Ectodermal cell (in vitro differentiated cells): ENCODE measurements at regions not wholly inside any gene's neighbourhood (a gene's known extent, or its start where the extent isn't known, plus 50 kb on each side); places are given as distances from the start of the nearest gene placed in this dataset.

Source experiments
- H3K27ac ChIP-seq: 2 replicates; pipeline ENCODE4 v1.7.0; 2013; ENCODE audit warnings: mild to moderate bottlenecking, low read depth, low read length; ENCODE audit not compliant: insufficient read depth, poor library complexity, severe bottlenecking
- H3K27me3 ChIP-seq: 2 replicates; pipeline ENCODE4 v1.7.0; 2013; ENCODE audit warnings: mild to moderate bottlenecking, low read length; ENCODE audit not compliant: insufficient read depth, control insufficient read depth, poor library complexity, severe bottlenecking
- H3K36me3 ChIP-seq: one replicate; pipeline ENCODE4 v1.7.0; 2013; ENCODE audit warnings: low read length; ENCODE audit not compliant: control insufficient read depth, insufficient read depth
- H3K4me1 ChIP-seq: one replicate; pipeline ENCODE4 v1.7.0; 2013; ENCODE audit warnings: low read length; ENCODE audit not compliant: control insufficient read depth, insufficient read depth
- H3K4me3 ChIP-seq: 2 replicates; pipeline ENCODE4 v1.7.0; 2013; ENCODE audit warnings: low read depth, low read length, control low read depth; ENCODE audit not compliant: insufficient read depth
- H3K9me3 ChIP-seq: 2 replicates; pipeline ENCODE4 v1.7.0; 2013; ENCODE audit warnings: mild to moderate bottlenecking, low read length, moderate library complexity; ENCODE audit not compliant: control insufficient read depth
- WGBS, 2 experiments: methylation state at CpG; one replicate each; pipeline ENCODE4 v1.1.7; 2013; ENCODE audit warnings: missing lambda C conversion rate in 2 of 2; 5-methylcytosine and 5-hydroxymethylcytosine counted together

- H3K9me3 ChIP-seq, result no peaks in the 10 kb centered on the region
- H3K36me3 ChIP-seq, result no peaks in the 10 kb centered on the region
- WGBS, 2 experiments, result 93 to 96% methylated on average over 4 of the region's 4 CpGs
These were observed 586.5 kb downstream of the EPHA4 start for GRCh38 chr2:220985561-220985960.

GRCh38 chr2:220987839-220988238, 584.3 kb downstream of the EPHA4 start:
- WGBS, 2 experiments, result 95% methylated on average over 2 to 3 of the region's 3 CpGs
- H3K27ac ChIP-seq, result no peak overlapping the region
- H3K27me3 ChIP-seq, result no peaks in the 10 kb centered on the region
- H3K4me1 ChIP-seq, result no peaks in the 10 kb centered on the region
- no peak overlapping the region for H3K4me3 ChIP-seq
- no peaks in the 10 kb centered on the region for H3K9me3 ChIP-seq
- no peaks in the 10 kb centered on the region for H3K36me3 ChIP-seq

More at GRCh38 chr2:220985561-220985960, 586.5 kb downstream of the EPHA4 start:
- Histone ChIP-seq H3K27me3 (no peaks in the 10 kb centered on the region), H3K27ac (no peak overlapping the region), H3K4me3 (no peak overlapping the region), H3K4me1 (no peaks in the 10 kb centered on the region)

GRCh38 chr2:220991972-220992371, 580.1 kb downstream of the EPHA4 start:
- H3K4me3 ChIP-seq, result no peak overlapping the region
- no peak overlapping the region for H3K27ac ChIP-seq
- H3K9me3 ChIP-seq, result no peaks in the 10 kb centered on the region
- H3K4me1 ChIP-seq, result no peaks in the 10 kb centered on the region
- no peaks in the 10 kb centered on the region for H3K36me3 ChIP-seq
- H3K27me3 ChIP-seq, result no peaks in the 10 kb centered on the region

- 91 to 100% methylated on average over 2 to 3 of the region's 3 CpGs for WGBS, 2 experiments
- Histone ChIP-seq H3K9me3 (no peaks in the 10 kb centered on the region), H3K4me1 (no peaks in the 10 kb centered on the region), H3K4me3 (no peak overlapping the region), H3K27ac (no peak overlapping the region), H3K36me3 (no peaks in the 10 kb centered on the region), H3K27me3 (no peaks in the 10 kb centered on the region)
These were observed 577.3 kb downstream of the EPHA4 start for GRCh38 chr2:220994846-220995245.

- no peak overlapping the region for H3K27ac ChIP-seq
- H3K4me1 ChIP-seq, result no peaks in the 10 kb centered on the region
- no peaks in the 10 kb centered on the region for H3K36me3 ChIP-seq
- 94 to 96% methylated on average over 2 of the region's 2 CpGs for WGBS, 2 experiments
- no peaks in the 10 kb centered on the region for H3K27me3 ChIP-seq
- no peaks in the 10 kb centered on the region for H3K9me3 ChIP-seq
- no peak overlapping the region for H3K4me3 ChIP-seq
These were observed 576.5 kb downstream of the EPHA4 start for GRCh38 chr2:220995581-220995980.

- 43 to 46% methylated on average over 2 of the region's 2 CpGs for WGBS, 2 experiments
- Histone ChIP-seq H3K4me1 (no peaks in the 10 kb centered on the region), H3K27ac (no peak overlapping the region), H3K27me3 (no peaks in the 10 kb centered on the region), H3K9me3 (no peaks in the 10 kb centered on the region), H3K4me3 (no peak overlapping the region), H3K36me3 (no peaks in the 10 kb centered on the region)
These were observed 573.9 kb downstream of the EPHA4 start for GRCh38 chr2:220998156-220998555.

GRCh38 chr2:220999356-220999755, 572.7 kb downstream of the EPHA4 start:
- no peaks in the 10 kb centered on the region for H3K27me3 ChIP-seq
- H3K36me3 ChIP-seq, result no peaks in the 10 kb centered on the region
- no peak overlapping the region for H3K4me3 ChIP-seq
- H3K27ac ChIP-seq, result no peak overlapping the region
- WGBS, 2 experiments, result 100% methylated on average over 2 of the region's 2 CpGs
- H3K4me1 ChIP-seq, result no peaks in the 10 kb centered on the region
- H3K9me3 ChIP-seq, result no peaks in the 10 kb centered on the region

GRCh38 chr2:221001381-221001801, 570.7 kb downstream of the EPHA4 start:
- H3K27me3 ChIP-seq, result no peaks in the 10 kb centered on the region
- H3K4me3 ChIP-seq, result no peak overlapping the region
- H3K36me3 ChIP-seq, result no peaks in the 10 kb centered on the region
- WGBS, 2 experiments, result 88 to 94% methylated on average over 1 to 2 of the region's 2 CpGs
- no peaks in the 10 kb centered on the region for H3K9me3 ChIP-seq
- no peak overlapping the region for H3K27ac ChIP-seq
- no peaks in the 10 kb centered on the region for H3K4me1 ChIP-seq

GRCh38 chr2:221002101-221002685, 569.9 kb downstream of the EPHA4 start:
- 0% methylated on average over 1 of the region's 1 CpG; no CpG with 5 or more reads in 1 of the 2 experiments for WGBS, 2 experiments
- H3K9me3 ChIP-seq, result no peaks in the 10 kb centered on the region
- no peak overlapping the region for H3K27ac ChIP-seq
- no peak overlapping the region for H3K4me3 ChIP-seq
- no peaks in the 10 kb centered on the region for H3K27me3 ChIP-seq
- no peaks in the 10 kb centered on the region for H3K4me1 ChIP-seq
- no peaks in the 10 kb centered on the region for H3K36me3 ChIP-seq

- 95 to 100% methylated on average over 3 of the region's 3 CpGs for WGBS, 2 experiments
- H3K36me3 ChIP-seq, result no peaks in the 10 kb centered on the region
- no peaks in the 10 kb centered on the region for H3K9me3 ChIP-seq
- H3K4me3 ChIP-seq, result no peak overlapping the region
- H3K4me1 ChIP-seq, result no peaks in the 10 kb centered on the region
- H3K27ac ChIP-seq, result no peak overlapping the region
- H3K27me3 ChIP-seq, result no peaks in the 10 kb centered on the region
These were observed 566.8 kb downstream of the EPHA4 start for GRCh38 chr2:221005338-221005737.

GRCh38 chr2:221006084-221006483, 566.0 kb downstream of the EPHA4 start:
- H3K36me3 ChIP-seq, result no peaks in the 10 kb centered on the region
- H3K27ac ChIP-seq, result no peak overlapping the region
- H3K4me3 ChIP-seq, result no peak overlapping the region
- no peaks in the 10 kb centered on the region for H3K27me3 ChIP-seq
- no peaks in the 10 kb centered on the region for H3K4me1 ChIP-seq
- no peaks in the 10 kb centered on the region for H3K9me3 ChIP-seq
